Myocyte (in vitro differentiated cells): ENCODE measurements at regions not wholly inside any gene's neighbourhood (a gene's known extent, or its start where the extent isn't known, plus 50 kb on each side); places are given as distances from the start of the nearest gene placed in this dataset.

ENCODE experiments used
- DNase-seq: peaks from one replicate; pipeline ENCODE4 v3.0.0-alpha.2; 2012; ENCODE audit warnings: low read depth

- DNase-seq, result no peak
Measured at GRCh38 chr7:32179567-32179966, 109.4 kb upstream of the PDE1C start.

GRCh38 chr7:32178677-32179366, 108.6 kb upstream of the PDE1C start:
- DNase-seq, result no peak

- DNase-seq, result no peak
Measured at GRCh38 chr7:32177232-32177631, 107.0 kb upstream of the PDE1C start.

GRCh38 chr7:32175099-32175498, 104.9 kb upstream of the PDE1C start:
- no peak for DNase-seq

- no peak for DNase-seq
Measured at GRCh38 chr7:32171248-32171647, 101.0 kb upstream of the PDE1C start.

GRCh38 chr7:32170838-32171237, 100.6 kb upstream of the PDE1C start:
- no peak for DNase-seq

- no peak for DNase-seq
Measured at GRCh38 chr7:32169228-32169627, 99.0 kb upstream of the PDE1C start.

GRCh38 chr7:32167815-32168214, 97.6 kb upstream of the PDE1C start:
- no peak for DNase-seq

GRCh38 chr7:32167256-32167655, 97.0 kb upstream of the PDE1C start:
- DNase-seq, result no peak

- peak; percentile 25 for DNase-seq
Measured at GRCh38 chr7:32164341-32164996, 94.3 kb upstream of the PDE1C start.

- no peak for DNase-seq
Measured at GRCh38 chr7:32163896-32164295, 93.7 kb upstream of the PDE1C start.

GRCh38 chr7:32163141-32163806, 93.1 kb upstream of the PDE1C start:
- peak; percentile 48 for DNase-seq

GRCh38 chr7:32161708-32162107, 91.5 kb upstream of the PDE1C start:
- no peak for DNase-seq

GRCh38 chr7:32158751-32159745, 88.8 kb upstream of the PDE1C start:
- no peak for DNase-seq

- no peak for DNase-seq
Measured at GRCh38 chr7:32158076-32158475, 87.9 kb upstream of the PDE1C start.

GRCh38 chr7:32155712-32156111, 85.5 kb upstream of the PDE1C start:
- DNase-seq, result no peak

GRCh38 chr7:32154797-32155196, 84.6 kb upstream of the PDE1C start:
- DNase-seq, result no peak

GRCh38 chr7:32153006-32153405, 82.8 kb upstream of the PDE1C start:
- DNase-seq, result no peak

- no peak for DNase-seq
Measured at GRCh38 chr7:32152576-32152975, 82.4 kb upstream of the PDE1C start.

- no peak for DNase-seq
Measured at GRCh38 chr7:32150589-32150988, 80.4 kb upstream of the PDE1C start.

- no peak for DNase-seq
Measured at GRCh38 chr7:32150039-32150438, 79.8 kb upstream of the PDE1C start.
